Panc1 (cell line): ENCODE measurements at regions not wholly inside any gene's neighbourhood (a gene's known extent, or its start where the extent isn't known, plus 50 kb on each side); places are given as distances from the start of the nearest gene placed in this dataset.

Source experiments
- POLR2AphosphoS5 ChIP-seq: IDR thresholded peaks from 2 replicates; pipeline ENCODE4 v1.6.1; 2012; ENCODE audit warnings: mild to moderate bottlenecking, low read depth, low read length, moderate library complexity
- TF ChIP-seq, protein P1 (sequence below): fragments of 450-650 bp; IDR thresholded peaks from 2 replicates; pipeline ENCODE4 v1.5.1; 2017; ENCODE audit warnings: mild to moderate bottlenecking
- TF ChIP-seq, protein P2 (sequence below), 2 experiments: IDR thresholded peaks; 2 replicates each; pipeline ENCODE4 v1.6.1; 2011 to 2012; ENCODE audit warnings: low read depth in 2 of 2, control low read depth in 1 of 2, low read length in 1 of 2, mild to moderate bottlenecking in 1 of 2, moderate library complexity in 1 of 2; ENCODE audit not compliant: insufficient read depth in 1 of 2

DNA sequence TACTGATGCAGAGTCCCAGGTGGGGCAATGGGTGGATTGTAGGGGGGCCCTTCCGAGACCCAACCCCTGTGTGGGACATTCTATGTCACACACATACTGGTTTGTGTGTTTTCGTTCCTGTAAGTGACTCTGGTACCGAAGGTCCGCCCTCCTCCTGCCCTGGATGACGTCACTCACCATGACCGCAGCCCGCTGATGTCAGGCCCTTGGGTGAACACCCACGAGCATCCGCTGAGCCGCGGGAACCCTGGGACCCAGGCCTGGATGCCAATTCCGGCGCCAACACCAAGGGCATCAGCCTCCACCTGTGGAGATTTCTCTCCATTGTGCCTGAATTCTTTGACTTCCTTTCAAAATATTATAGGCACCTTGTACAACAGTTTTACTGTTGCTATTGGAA, 184.3 kb downstream of the MTRR start:
- TF ChIP-seq, protein P1, sequence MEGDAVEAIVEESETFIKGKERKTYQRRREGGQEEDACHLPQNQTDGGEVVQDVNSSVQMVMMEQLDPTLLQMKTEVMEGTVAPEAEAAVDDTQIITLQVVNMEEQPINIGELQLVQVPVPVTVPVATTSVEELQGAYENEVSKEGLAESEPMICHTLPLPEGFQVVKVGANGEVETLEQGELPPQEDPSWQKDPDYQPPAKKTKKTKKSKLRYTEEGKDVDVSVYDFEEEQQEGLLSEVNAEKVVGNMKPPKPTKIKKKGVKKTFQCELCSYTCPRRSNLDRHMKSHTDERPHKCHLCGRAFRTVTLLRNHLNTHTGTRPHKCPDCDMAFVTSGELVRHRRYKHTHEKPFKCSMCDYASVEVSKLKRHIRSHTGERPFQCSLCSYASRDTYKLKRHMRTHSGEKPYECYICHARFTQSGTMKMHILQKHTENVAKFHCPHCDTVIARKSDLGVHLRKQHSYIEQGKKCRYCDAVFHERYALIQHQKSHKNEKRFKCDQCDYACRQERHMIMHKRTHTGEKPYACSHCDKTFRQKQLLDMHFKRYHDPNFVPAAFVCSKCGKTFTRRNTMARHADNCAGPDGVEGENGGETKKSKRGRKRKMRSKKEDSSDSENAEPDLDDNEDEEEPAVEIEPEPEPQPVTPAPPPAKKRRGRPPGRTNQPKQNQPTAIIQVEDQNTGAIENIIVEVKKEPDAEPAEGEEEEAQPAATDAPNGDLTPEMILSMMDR, result no peak
- no peak for TF ChIP-seq POLR2AphosphoS5
- TF ChIP-seq, protein P2, sequence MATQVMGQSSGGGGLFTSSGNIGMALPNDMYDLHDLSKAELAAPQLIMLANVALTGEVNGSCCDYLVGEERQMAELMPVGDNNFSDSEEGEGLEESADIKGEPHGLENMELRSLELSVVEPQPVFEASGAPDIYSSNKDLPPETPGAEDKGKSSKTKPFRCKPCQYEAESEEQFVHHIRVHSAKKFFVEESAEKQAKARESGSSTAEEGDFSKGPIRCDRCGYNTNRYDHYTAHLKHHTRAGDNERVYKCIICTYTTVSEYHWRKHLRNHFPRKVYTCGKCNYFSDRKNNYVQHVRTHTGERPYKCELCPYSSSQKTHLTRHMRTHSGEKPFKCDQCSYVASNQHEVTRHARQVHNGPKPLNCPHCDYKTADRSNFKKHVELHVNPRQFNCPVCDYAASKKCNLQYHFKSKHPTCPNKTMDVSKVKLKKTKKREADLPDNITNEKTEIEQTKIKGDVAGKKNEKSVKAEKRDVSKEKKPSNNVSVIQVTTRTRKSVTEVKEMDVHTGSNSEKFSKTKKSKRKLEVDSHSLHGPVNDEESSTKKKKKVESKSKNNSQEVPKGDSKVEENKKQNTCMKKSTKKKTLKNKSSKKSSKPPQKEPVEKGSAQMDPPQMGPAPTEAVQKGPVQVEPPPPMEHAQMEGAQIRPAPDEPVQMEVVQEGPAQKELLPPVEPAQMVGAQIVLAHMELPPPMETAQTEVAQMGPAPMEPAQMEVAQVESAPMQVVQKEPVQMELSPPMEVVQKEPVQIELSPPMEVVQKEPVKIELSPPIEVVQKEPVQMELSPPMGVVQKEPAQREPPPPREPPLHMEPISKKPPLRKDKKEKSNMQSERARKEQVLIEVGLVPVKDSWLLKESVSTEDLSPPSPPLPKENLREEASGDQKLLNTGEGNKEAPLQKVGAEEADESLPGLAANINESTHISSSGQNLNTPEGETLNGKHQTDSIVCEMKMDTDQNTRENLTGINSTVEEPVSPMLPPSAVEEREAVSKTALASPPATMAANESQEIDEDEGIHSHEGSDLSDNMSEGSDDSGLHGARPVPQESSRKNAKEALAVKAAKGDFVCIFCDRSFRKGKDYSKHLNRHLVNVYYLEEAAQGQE (IDR thresholded peaks at IDR 0.05; ENCODE audit: insufficient read depth in 1 of 2, low read depth in 2 of 2, low read length in 1 of 2), result no peak
